ENCODE measurements at regions not wholly inside any gene's neighbourhood (a gene's known extent, or its start where the extent isn't known, plus 50 kb on each side); places are given as distances from the start of the nearest gene placed in this dataset.

GRCh38 chr1:178594133-178594532, 81.2 kb downstream of the TEX35 start (continued):
- TF ChIP-seq ZBTB33 (IDR thresholded peaks at IDR 0.05; ENCODE audit: extremely low read depth, insufficient replicate concordance, low read length) (no peak), FOSL1 (IDR thresholded peaks at IDR 0.05; ENCODE audit: low read depth) (no peak), REST (IDR thresholded peaks at IDR 0.05; ENCODE audit: low read depth) (no peak), YY1 (IDR thresholded peaks at IDR 0.05; ENCODE audit: extremely low read depth, insufficient replicate concordance, low read depth, low read length) (no peak), EZH2phosphoT487 (IDR thresholded peaks at IDR 0.05; ENCODE audit: borderline replicate concordance) (no peak), TCF7L2 (IDR thresholded peaks at IDR 0.05; ENCODE audit: borderline replicate concordance, extremely low read depth, insufficient read depth, insufficient read length) (no peak)

GRCh38 chr1:178595491-178595890, 82.6 kb downstream of the TEX35 start:
- TF ChIP-seq ATF3 (IDR thresholded peaks at IDR 0.05), result no peak
- TF ChIP-seq ZFX (IDR thresholded peaks at IDR 0.05), result no peak
- TF ChIP-seq ZBTB33 (IDR thresholded peaks at IDR 0.05; ENCODE audit: extremely low read depth, insufficient replicate concordance, low read length), result no peak
- no peak for TF ChIP-seq RAD21 (IDR thresholded peaks at IDR 0.05; ENCODE audit: low read depth)
- TF ChIP-seq, protein P1, sequence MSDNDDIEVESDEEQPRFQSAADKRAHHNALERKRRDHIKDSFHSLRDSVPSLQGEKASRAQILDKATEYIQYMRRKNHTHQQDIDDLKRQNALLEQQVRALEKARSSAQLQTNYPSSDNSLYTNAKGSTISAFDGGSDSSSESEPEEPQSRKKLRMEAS (IDR thresholded peaks at IDR 0.05), result no peak
- no peak for TF ChIP-seq SIN3A (IDR thresholded peaks at IDR 0.05; ENCODE audit: low read depth)
- TF ChIP-seq, protein P2, sequence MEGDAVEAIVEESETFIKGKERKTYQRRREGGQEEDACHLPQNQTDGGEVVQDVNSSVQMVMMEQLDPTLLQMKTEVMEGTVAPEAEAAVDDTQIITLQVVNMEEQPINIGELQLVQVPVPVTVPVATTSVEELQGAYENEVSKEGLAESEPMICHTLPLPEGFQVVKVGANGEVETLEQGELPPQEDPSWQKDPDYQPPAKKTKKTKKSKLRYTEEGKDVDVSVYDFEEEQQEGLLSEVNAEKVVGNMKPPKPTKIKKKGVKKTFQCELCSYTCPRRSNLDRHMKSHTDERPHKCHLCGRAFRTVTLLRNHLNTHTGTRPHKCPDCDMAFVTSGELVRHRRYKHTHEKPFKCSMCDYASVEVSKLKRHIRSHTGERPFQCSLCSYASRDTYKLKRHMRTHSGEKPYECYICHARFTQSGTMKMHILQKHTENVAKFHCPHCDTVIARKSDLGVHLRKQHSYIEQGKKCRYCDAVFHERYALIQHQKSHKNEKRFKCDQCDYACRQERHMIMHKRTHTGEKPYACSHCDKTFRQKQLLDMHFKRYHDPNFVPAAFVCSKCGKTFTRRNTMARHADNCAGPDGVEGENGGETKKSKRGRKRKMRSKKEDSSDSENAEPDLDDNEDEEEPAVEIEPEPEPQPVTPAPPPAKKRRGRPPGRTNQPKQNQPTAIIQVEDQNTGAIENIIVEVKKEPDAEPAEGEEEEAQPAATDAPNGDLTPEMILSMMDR (IDR thresholded peaks at IDR 0.05 in 2 of 3, conservative IDR thresholded peaks at IDR 0.05 in 1 of 3; ENCODE audit: borderline replicate concordance in 1 of 3, insufficient read depth in 1 of 3, low read depth in 2 of 3, low read length in 2 of 3), result no peak
- H3K9ac ChIP-seq (ENCODE audit: low read length), result no peak overlapping the region
- no peak overlapping the region for H3K4me3 ChIP-seq (replicated peaks in 1 of 2; ENCODE audit: low read depth in 1 of 2, low read length in 2 of 2)
- 0 out of 2 replicates have a peak, but pooled peaks cover 2% of the 10 kb centered on the region for H3K27me3 ChIP-seq (ENCODE audit: insufficient read depth, low read length)
- DNase-seq (ENCODE audit: low read depth, low spot score) (no peak), ATAC-seq (no peak)
- H3K27ac ChIP-seq (ENCODE audit: low read depth, low read length), result no peak overlapping the region
- ChIA-PET CTCF (no interaction called here), RAD21 (ENCODE audit: low non-redundant PET in 1 of 2, low total read pairs in 2 of 2, uncharacterized antibody in 2 of 2, unreplicated experiment in 2 of 2) (no interaction called here), POLR2A (no interaction called here)
- H3K4me2 ChIP-seq (ENCODE audit: low read length), result no peak overlapping the region
- no peaks in the 10 kb centered on the region for H3K79me2 ChIP-seq (ENCODE audit: insufficient read depth, low read length)
- H2AFZ ChIP-seq (ENCODE audit: low read depth, low read length, poor library complexity, severe bottlenecking), result no peak overlapping the region
- intact Hi-C loops (cut with micrococcal nuclease), result no loop called here
- no peaks in the 10 kb centered on the region for H4K20me1 ChIP-seq (ENCODE audit: insufficient read depth)
- no peaks in the 10 kb centered on the region for H3K9me2 ChIP-seq (ENCODE audit: insufficient read depth)
- no peaks in the 10 kb centered on the region for H3K36me3 ChIP-seq (ENCODE audit: control insufficient read depth in 1 of 2, insufficient read depth in 2 of 2, low read length in 2 of 2)
- no peaks in the 10 kb centered on the region for H3K9me3 ChIP-seq (ENCODE audit: control insufficient read depth in 1 of 2, insufficient read depth in 1 of 2, low read depth in 1 of 2, low read length in 2 of 2)
- H3K4me1 ChIP-seq (ENCODE audit: control insufficient read depth in 1 of 2, insufficient read depth in 2 of 2, low read length in 2 of 2), result no peaks in the 10 kb centered on the region
- BruUV-seq (replicated peaks), result no TSS peak
